LNCAP (cell line): ENCODE measurements at regions not wholly inside any gene's neighbourhood (a gene's known extent, or its start where the extent isn't known, plus 50 kb on each side); places are given as distances from the start of the nearest gene placed in this dataset.

ENCODE experiments used
- TF ChIP-seq, protein P1 (sequence below): fragments of 450-650 bp; IDR thresholded peaks from 2 replicates; pipeline ENCODE4 v1.5.1; 2017; ENCODE audit warnings: mild to moderate bottlenecking

DNA sequence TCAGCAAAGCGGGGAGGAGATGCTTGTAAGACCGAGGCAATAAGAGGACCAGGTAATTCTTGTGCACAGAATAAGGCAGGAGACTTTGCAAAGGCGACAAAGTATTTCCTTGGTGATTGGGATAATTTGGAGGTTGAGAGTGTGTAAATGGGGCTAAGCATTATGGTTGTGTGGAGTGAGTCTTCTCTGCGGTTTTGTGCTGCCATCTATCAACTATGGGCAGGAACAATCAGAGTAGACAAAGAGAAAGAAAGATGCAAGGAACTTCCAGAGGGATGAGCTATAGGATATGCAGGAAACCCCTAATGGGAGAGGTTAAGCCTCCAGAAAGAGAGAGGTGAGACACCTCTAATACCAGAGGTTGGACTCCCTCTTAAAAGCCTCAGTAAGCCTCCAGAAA lies 339.8 kb downstream of the PAPSS1 start:
- TF ChIP-seq, protein P1, sequence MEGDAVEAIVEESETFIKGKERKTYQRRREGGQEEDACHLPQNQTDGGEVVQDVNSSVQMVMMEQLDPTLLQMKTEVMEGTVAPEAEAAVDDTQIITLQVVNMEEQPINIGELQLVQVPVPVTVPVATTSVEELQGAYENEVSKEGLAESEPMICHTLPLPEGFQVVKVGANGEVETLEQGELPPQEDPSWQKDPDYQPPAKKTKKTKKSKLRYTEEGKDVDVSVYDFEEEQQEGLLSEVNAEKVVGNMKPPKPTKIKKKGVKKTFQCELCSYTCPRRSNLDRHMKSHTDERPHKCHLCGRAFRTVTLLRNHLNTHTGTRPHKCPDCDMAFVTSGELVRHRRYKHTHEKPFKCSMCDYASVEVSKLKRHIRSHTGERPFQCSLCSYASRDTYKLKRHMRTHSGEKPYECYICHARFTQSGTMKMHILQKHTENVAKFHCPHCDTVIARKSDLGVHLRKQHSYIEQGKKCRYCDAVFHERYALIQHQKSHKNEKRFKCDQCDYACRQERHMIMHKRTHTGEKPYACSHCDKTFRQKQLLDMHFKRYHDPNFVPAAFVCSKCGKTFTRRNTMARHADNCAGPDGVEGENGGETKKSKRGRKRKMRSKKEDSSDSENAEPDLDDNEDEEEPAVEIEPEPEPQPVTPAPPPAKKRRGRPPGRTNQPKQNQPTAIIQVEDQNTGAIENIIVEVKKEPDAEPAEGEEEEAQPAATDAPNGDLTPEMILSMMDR = no peak

DNA sequence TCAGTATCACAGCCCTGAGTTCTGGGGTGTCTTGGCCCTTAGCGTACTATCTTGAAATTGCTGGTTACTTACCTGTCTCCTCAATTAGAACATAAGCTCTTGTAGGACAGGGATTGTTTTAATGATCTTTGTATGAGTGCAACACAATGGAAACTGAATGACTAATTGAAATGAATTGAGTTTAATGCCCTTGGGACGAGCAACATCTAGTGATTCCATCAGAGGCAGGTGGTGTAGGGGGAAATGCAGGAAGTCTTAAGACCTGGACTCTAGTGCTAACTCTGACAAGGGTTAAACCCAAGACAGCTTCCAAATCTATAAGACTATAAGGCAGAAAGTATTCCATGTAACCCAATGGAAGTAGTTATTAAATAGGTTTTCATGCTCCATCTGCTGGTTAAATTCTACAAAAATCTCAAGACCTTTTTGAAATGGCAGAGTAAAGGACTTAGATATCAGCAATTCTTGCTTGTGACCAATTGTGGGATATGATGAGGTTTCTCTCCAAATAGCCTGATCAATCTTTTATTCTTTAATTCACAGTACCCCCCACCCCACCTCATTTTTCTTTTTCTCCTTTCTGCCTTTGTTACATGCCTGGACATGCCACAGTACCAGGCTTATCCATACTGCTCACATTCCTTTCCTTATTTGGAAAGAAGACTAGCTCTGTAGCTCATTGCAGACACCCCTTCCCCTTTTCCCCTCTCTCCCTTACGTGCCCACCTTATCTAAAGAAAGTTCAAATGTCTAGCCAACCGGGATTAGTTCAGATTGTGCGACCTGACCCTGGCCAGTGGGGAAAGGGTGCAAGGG lies 340.8 kb downstream of the PAPSS1 start:
- TF ChIP-seq, protein P1 = no peak

DNA sequence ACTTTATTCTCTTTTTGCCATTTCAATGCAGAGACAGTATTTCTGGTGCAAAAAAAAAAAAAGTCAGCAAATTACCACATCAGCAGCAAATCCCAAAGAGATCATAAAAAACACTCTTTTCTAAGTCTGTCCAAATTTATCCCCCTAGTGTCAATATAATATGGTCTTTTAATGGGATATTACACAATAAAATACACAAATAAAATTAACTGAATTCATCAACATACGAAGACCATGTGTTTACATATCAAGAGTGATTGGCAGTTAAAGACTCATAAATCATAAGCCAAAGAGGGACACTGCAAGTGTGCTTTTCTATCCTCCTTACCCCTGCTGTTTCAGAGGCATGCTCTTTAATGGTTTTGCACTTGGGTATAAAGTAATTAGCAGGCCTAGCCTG lies 340.2 kb upstream of the DKK2 start:
- TF ChIP-seq, protein P1 = no peak

DNA sequence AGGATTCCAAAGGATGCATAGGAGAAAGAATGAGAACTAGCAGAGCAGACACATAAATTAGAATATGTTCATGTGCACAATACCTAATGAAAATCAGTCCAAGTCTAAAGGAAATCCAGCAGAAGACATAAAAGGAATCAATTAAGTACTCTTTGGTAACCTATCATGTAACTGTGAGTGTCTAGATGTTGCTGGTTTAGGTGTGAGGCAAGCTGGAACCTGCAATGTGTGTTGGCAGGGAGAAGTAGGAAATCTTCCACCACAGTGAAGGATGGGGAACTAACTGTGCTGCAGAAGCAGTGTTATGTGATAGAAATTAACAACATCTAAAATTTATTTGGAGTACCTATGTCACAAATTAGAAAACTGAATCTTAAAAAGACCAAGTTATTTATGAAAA lies 330.8 kb upstream of the DKK2 start:
- TF ChIP-seq, protein P1 = no peak

DNA sequence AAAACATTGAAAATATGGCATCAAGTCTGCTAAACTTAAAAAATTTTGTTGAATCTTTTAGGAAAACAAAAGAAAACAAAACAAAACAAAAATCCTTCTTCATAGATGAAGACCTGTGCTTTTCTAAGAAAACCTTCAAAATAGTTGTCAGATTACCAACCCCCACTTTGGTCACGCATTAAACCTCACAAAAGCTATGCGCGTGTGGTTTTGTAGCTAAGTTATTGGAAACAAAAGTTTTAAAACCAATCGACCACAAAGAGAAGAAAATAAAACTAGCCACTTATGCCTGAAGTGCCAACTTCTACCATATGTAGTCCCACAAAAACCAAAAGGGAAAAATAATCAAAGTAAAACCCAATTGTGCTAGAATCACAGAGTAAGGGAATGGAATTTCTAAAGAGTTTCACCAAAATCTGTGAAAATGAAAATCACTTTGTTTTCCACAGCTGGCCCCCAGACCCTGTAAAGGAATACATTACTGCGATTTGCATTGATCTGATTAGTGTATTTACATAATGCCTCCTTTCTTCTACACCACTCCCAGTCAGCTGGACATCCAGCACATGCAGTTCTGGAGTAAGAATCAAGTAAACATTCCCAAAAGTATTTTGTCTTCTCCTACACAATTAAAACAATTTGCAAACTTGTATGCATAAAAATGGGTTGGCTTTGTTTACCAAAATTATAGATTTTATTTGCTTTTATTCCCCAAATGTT lies 330.1 kb upstream of the DKK2 start:
- TF ChIP-seq, protein P1 = no peak

DNA sequence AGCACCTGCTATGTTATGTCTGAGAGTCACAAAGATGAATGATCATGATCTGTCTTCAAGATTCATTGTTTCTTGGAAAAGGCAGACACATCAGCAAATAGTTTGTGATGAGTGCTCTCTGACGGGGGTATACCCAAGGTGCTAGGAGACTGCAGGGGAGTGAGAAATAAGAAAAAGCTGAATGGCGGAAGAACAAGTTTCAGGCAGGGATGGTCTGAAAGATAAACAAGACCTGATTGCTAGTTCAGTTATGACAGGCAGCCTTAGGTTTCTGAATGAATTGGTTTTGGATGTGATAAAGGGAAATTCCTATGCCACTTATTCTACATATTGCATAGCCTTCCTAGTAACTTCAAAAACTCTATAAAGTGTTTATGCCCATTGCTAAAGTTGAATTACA lies 327.0 kb upstream of the DKK2 start:
- TF ChIP-seq, protein P1 = no peak

DNA sequence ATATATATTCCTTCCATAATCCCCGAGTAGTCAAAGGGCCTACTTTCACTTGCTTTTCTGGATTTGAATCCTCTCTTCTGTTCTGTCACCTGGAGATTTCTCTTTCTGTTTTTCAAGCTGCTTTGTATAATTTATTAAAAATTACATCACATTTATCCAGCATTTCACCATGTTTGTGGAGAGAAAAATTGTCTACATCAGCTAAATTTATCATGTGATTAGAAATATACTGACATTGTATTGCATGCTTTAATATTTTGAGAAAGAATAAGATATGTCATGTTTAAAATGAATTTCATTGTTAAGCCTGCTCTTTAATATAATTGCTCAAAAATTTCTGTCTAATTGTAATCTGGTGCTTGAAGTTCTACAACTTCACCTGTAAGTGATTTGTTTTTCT lies 323.1 kb upstream of the DKK2 start:
- TF ChIP-seq, protein P1 = no peak
